HEK293 (cell line): ENCODE measurements at regions not wholly inside any gene's neighbourhood (a gene's known extent, or its start where the extent isn't known, plus 50 kb on each side); places are given as distances from the start of the nearest gene placed in this dataset.

Source experiments
- CTCF ChIP-seq: fragments of 450-650 bp; formaldehyde crosslinking; IDR thresholded peaks from 2 replicates; pipeline ENCODE4 v1.5.1; 2016; ENCODE audit warnings: missing biosample characterization, missing genetic modification characterization
- TCF7L2 ChIP-seq: IDR thresholded peaks from 2 replicates; pipeline ENCODE4 v1.6.1; 2011; ENCODE audit warnings: low read depth, mild to moderate bottlenecking, inconsistent platforms, low read length, moderate library complexity, borderline replicate concordance
- YY1 ChIP-seq: fragments of 450-650 bp; formaldehyde crosslinking; IDR thresholded peaks from 2 replicates; pipeline ENCODE4 v1.5.1; 2018; ENCODE audit warnings: missing biosample characterization, missing genetic modification characterization
- ZBTB1 ChIP-seq: fragments of 450-650 bp; formaldehyde crosslinking; IDR thresholded peaks from 2 replicates; pipeline ENCODE4 v1.5.1; 2016; ENCODE audit warnings: missing biosample characterization, missing genetic modification characterization
- ZBTB7A ChIP-seq: fragments of 450-650 bp; formaldehyde crosslinking; IDR thresholded peaks from 2 replicates; pipeline ENCODE4 v1.5.1; 2016; ENCODE audit warnings: low read depth, missing biosample characterization, missing genetic modification characterization
- ZNF121 ChIP-seq: fragments of 450-650 bp; formaldehyde crosslinking; IDR thresholded peaks from 2 replicates; pipeline ENCODE4 v1.5.1; 2016; ENCODE audit warnings: missing biosample characterization, missing genetic modification characterization
- ZNF214 ChIP-seq: fragments of 450-650 bp; formaldehyde crosslinking; IDR thresholded peaks from 2 replicates; pipeline ENCODE4 v1.5.1; 2017; ENCODE audit warnings: missing biosample characterization, mild to moderate bottlenecking, missing genetic modification characterization, borderline replicate concordance
- ZNF24 ChIP-seq: fragments of 450-650 bp; formaldehyde crosslinking; IDR thresholded peaks from 2 replicates; pipeline ENCODE4 v1.5.1; 2016; ENCODE audit warnings: missing biosample characterization, missing genetic modification characterization
- ZNF324 ChIP-seq: fragments of 450-650 bp; formaldehyde crosslinking; IDR thresholded peaks from 2 replicates; pipeline ENCODE4 v1.5.1; 2016; ENCODE audit warnings: missing biosample characterization, missing genetic modification characterization
- ZNF354C ChIP-seq: fragments of 450-650 bp; formaldehyde crosslinking; IDR thresholded peaks from 2 replicates; pipeline ENCODE4 v1.5.1; 2016; ENCODE audit warnings: missing biosample characterization, missing genetic modification characterization, low read depth, borderline replicate concordance
- ZNF529 ChIP-seq: fragments of 450-650 bp; formaldehyde crosslinking; IDR thresholded peaks from 2 replicates; pipeline ENCODE4 v1.5.1; 2017; ENCODE audit warnings: missing genetic modification characterization, missing biosample characterization; ENCODE audit not compliant: insufficient replicate concordance
- ZNF777 ChIP-seq: fragments of 450-650 bp; formaldehyde crosslinking; IDR thresholded peaks from 2 replicates; pipeline ENCODE4 v1.5.1; 2017; ENCODE audit warnings: missing biosample characterization, missing genetic modification characterization, borderline replicate concordance
- TF ChIP-seq, protein P1 (sequence below): fragments of 450-650 bp; formaldehyde crosslinking; IDR thresholded peaks from 2 replicates; pipeline ENCODE4 v1.5.1; 2016; ENCODE audit warnings: missing biosample characterization, missing genetic modification characterization, low read depth
- TF ChIP-seq, protein P2 (sequence below): fragments of 450-650 bp; formaldehyde crosslinking; IDR thresholded peaks from 2 replicates; pipeline ENCODE4 v1.5.1; 2017; ENCODE audit warnings: missing biosample characterization, missing genetic modification characterization

GRCh38 chr18:40423291-40423690 is 1531.7 kb upstream of the PIK3C3 start:
- TF ChIP-seq ZNF354C (tag by site-specific recombination), result no peak
- no peak for TF ChIP-seq ZBTB7A (tag by site-specific recombination)
- TF ChIP-seq CTCF, result no peak
- no peak for TF ChIP-seq ZNF24 (tag by site-specific recombination)
- TF ChIP-seq ZNF324, result no peak
- TF ChIP-seq, protein P1, sequence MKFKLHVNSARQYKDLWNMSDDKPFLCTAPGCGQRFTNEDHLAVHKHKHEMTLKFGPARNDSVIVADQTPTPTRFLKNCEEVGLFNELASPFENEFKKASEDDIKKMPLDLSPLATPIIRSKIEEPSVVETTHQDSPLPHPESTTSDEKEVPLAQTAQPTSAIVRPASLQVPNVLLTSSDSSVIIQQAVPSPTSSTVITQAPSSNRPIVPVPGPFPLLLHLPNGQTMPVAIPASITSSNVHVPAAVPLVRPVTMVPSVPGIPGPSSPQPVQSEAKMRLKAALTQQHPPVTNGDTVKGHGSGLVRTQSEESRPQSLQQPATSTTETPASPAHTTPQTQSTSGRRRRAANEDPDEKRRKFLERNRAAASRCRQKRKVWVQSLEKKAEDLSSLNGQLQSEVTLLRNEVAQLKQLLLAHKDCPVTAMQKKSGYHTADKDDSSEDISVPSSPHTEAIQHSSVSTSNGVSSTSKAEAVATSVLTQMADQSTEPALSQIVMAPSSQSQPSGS (tag by site-specific recombination), result no peak
- TF ChIP-seq, protein P2, sequence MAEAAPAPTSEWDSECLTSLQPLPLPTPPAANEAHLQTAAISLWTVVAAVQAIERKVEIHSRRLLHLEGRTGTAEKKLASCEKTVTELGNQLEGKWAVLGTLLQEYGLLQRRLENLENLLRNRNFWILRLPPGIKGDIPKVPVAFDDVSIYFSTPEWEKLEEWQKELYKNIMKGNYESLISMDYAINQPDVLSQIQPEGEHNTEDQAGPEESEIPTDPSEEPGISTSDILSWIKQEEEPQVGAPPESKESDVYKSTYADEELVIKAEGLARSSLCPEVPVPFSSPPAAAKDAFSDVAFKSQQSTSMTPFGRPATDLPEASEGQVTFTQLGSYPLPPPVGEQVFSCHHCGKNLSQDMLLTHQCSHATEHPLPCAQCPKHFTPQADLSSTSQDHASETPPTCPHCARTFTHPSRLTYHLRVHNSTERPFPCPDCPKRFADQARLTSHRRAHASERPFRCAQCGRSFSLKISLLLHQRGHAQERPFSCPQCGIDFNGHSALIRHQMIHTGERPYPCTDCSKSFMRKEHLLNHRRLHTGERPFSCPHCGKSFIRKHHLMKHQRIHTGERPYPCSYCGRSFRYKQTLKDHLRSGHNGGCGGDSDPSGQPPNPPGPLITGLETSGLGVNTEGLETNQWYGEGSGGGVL (tag by site-specific recombination), result no peak
- TF ChIP-seq TCF7L2, result no peak
- no peak for TF ChIP-seq ZNF777 (tag by site-specific recombination)
- no peak for TF ChIP-seq YY1 (tag by site-specific recombination)
- TF ChIP-seq ZBTB1, result no peak
- no peak for TF ChIP-seq ZNF121 (tag by site-specific recombination)
- TF ChIP-seq ZNF214 (tag by site-specific recombination), result no peak
- TF ChIP-seq ZNF529, result no peak
